Loucy (cell line): ENCODE measurements at regions not wholly inside any gene's neighbourhood (a gene's known extent, or its start where the extent isn't known, plus 50 kb on each side); places are given as distances from the start of the nearest gene placed in this dataset.

Experiments used
- H2AFZ ChIP-seq: fragments of 200-600 bp; sonication (generic); 2 replicates; pipeline ENCODE4 v1.6.0; 2016; ENCODE audit warnings: antibody characterized with exemption, mild to moderate bottlenecking, low read length, moderate library complexity
- H3F3A ChIP-seq: fragments of 200-600 bp; 2 replicates; pipeline ENCODE4 v1.6.0; 2016; ENCODE audit warnings: antibody characterized with exemption, low read depth, mild to moderate bottlenecking
- H3K27me3 ChIP-seq: fragments of 200-600 bp; sonication (generic); 2 replicates; pipeline ENCODE4 v1.6.1; 2014; ENCODE audit warnings: low read length, mild to moderate bottlenecking; ENCODE audit not compliant: insufficient read depth, poor library complexity, severe bottlenecking
- H3K36me3 ChIP-seq: fragments of 200-600 bp; sonication (generic); 2 replicates; pipeline ENCODE4 v1.6.1; 2016; ENCODE audit warnings: low read length; ENCODE audit not compliant: insufficient read depth
- H3K4me1 ChIP-seq: fragments of 200-600 bp; sonication (generic); 2 replicates; pipeline ENCODE4 v1.5.1; 2014; ENCODE audit warnings: low read length, mild to moderate bottlenecking; ENCODE audit not compliant: insufficient read depth, poor library complexity, severe bottlenecking
- H3K4me2 ChIP-seq: fragments of 200-600 bp; sonication (generic); 2 replicates; pipeline ENCODE4 v1.6.0; 2014; ENCODE audit warnings: antibody characterized with exemption, low read length, low read depth, mild to moderate bottlenecking; ENCODE audit not compliant: poor library complexity, severe bottlenecking
- H3K4me3 ChIP-seq: fragments of 200-600 bp; sonication (generic); 2 replicates; pipeline ENCODE4 v1.5.1; 2014; ENCODE audit warnings: low read length, mild to moderate bottlenecking, mixed read lengths; ENCODE audit not compliant: poor library complexity, severe bottlenecking
- H3K79me2 ChIP-seq: fragments of 200-600 bp; sonication (generic); 2 replicates; pipeline ENCODE4 v1.6.1; 2014; ENCODE audit warnings: low read length; ENCODE audit not compliant: insufficient read depth
- H3K9ac ChIP-seq: fragments of 200-600 bp; sonication (generic); 2 replicates; pipeline ENCODE4 v1.6.0; 2014; ENCODE audit warnings: mild to moderate bottlenecking, low read depth, low read length, moderate library complexity; ENCODE audit not compliant: poor library complexity, severe bottlenecking
- H3K9me2 ChIP-seq: fragments of 200-600 bp; sonication (generic); replicated peaks from 2 replicates; pipeline ENCODE4 v1.6.1; 2016; ENCODE audit warnings: low read depth, low read length, mixed read lengths
- H3K9me3 ChIP-seq: fragments of 200-600 bp; sonication (generic); 2 replicates; pipeline ENCODE4 v1.6.1; 2014; ENCODE audit warnings: mild to moderate bottlenecking, antibody characterized with exemption, low read length, low read depth; ENCODE audit not compliant: insufficient read depth
- H4K20me1 ChIP-seq: fragments of 200-600 bp; sonication (generic); 2 replicates; pipeline ENCODE4 v1.6.0; 2014; ENCODE audit warnings: antibody characterized with exemption, low read length, mild to moderate bottlenecking; ENCODE audit not compliant: insufficient read depth, poor library complexity, severe bottlenecking
- EZH2phosphoT487 ChIP-seq: fragments of 200-600 bp; IDR thresholded peaks from 2 replicates; pipeline ENCODE4 v1.6.1; 2018; ENCODE audit warnings: antibody characterized with exemption, mild to moderate bottlenecking, moderate library complexity, borderline replicate concordance
- TF ChIP-seq, protein P1 (sequence below): fragments of 200-600 bp; sonication (generic); conservative IDR thresholded peaks from 2 replicates; pipeline ENCODE4 v1.5.1; 2014; ENCODE audit warnings: mild to moderate bottlenecking, antibody characterized with exemption, low read length

DNA sequence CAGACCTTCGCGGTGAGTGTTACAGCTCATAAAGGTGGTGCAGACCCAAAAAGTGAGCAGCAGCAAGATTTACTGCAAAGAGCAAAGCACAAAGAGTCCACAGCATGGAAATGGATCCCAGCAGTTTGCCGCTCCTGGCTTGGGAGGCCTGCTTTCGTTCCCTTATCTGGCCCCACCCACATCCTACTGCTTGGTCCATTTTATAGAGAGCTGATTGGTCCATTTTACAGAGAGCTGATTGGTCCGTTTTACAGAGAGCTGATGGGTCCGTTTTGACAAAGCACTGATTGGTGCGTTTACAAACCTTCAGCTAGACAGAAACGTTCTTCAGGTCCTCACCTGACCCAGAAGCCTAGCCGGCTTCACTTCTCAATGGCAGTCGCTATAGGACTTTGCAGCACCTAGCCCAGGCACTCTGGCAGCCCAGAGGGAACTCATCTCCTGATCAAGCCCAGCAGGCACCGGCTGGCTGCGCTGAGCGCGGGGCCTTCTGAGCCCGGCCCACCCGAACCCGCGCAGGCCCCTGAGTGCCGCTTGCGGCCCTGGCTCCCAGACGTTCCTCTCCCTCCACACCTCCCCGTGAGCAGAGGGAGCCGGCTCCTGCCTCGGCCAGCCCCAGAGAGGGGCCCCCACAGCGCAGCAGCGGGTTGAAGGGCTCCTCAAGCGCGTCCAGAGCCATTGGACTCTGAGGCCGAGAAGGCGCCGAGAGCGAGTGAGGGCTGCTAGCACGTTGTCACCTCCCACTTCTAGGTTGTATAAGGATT is 200.3 kb downstream of the LMO4 start:
- no peak overlapping the region for H3K4me3 ChIP-seq
- H3K4me1 ChIP-seq: no peaks in the 10 kb centered on the region
- H2AFZ ChIP-seq: no peak overlapping the region
- no peak for TF ChIP-seq EZH2phosphoT487
- TF ChIP-seq, protein P1, sequence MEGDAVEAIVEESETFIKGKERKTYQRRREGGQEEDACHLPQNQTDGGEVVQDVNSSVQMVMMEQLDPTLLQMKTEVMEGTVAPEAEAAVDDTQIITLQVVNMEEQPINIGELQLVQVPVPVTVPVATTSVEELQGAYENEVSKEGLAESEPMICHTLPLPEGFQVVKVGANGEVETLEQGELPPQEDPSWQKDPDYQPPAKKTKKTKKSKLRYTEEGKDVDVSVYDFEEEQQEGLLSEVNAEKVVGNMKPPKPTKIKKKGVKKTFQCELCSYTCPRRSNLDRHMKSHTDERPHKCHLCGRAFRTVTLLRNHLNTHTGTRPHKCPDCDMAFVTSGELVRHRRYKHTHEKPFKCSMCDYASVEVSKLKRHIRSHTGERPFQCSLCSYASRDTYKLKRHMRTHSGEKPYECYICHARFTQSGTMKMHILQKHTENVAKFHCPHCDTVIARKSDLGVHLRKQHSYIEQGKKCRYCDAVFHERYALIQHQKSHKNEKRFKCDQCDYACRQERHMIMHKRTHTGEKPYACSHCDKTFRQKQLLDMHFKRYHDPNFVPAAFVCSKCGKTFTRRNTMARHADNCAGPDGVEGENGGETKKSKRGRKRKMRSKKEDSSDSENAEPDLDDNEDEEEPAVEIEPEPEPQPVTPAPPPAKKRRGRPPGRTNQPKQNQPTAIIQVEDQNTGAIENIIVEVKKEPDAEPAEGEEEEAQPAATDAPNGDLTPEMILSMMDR: no peak
- H3K9me3 ChIP-seq: no peaks in the 10 kb centered on the region
- H3F3A ChIP-seq: no peaks in the 10 kb centered on the region
- no peaks in the 10 kb centered on the region for H3K9me2 ChIP-seq
- H3K4me2 ChIP-seq: no peak overlapping the region
- H3K9ac ChIP-seq: no peak overlapping the region
- no peaks in the 10 kb centered on the region for H3K27me3 ChIP-seq
- no peaks in the 10 kb centered on the region for H4K20me1 ChIP-seq
- H3K79me2 ChIP-seq: no peaks in the 10 kb centered on the region
- no peaks in the 10 kb centered on the region for H3K36me3 ChIP-seq

DNA sequence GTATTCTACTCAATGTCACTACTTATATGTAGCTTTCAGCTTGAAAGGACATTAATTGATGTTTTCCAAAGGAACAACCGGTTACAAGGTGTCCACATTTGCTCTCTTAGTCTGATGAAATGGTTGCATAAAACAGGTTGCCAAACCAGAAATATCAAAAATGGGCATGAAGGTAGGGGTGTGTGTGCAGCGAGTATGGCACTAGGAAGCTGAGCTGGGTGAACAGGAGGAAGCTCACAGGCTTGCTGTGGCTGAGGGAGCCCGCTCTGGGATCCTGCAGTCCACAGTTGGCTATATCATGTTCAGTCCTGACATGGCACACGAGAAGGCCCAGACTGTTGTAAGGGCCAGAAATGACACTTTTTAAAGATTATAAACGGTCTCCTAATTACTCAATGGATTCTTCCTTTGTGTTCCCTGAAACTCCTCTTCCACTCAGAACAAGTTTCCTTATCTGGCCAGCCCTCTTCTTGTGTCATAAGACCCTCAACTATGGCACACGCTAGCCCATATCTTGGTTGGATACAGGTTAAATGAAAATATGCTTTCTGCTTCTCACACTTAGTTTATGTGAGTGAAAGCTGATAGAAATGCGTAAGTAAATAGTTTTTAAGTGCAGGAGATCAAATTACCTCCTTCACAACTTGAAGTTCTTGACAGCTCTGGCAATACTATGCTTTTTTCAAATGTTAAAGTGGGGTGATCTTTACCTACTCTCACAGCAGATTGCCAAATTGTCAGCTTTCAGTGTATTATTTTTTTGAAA is 201.5 kb downstream of the LMO4 start:
- no peaks in the 10 kb centered on the region for H3K9me2 ChIP-seq

DNA sequence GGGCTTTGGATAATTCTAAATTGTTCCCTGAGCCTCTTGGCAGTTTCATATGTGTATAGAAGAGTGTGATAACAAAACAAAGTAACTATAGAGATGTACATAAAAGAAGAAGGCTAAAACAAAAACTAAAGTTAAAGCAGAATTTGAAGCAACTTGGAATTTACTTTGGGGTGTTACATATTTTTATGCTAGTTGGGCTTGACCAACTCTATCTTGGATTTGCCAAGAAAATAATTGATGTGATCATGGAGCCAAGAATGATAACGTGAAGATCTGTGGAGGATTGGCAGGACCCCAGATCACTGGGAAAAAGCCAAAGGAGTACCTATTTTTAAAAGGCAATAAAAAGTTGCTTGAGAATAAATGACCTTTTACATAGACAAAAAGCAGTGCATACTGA is 206.9 kb downstream of the LMO4 start:
- H2AFZ ChIP-seq: no peak overlapping the region
- H3K9me2 ChIP-seq: no peaks in the 10 kb centered on the region
- no peaks in the 10 kb centered on the region for H4K20me1 ChIP-seq
- no peak overlapping the region for H3K4me2 ChIP-seq
- no peak for TF ChIP-seq EZH2phosphoT487
- TF ChIP-seq, protein P1: no peak
- H3K36me3 ChIP-seq: no peaks in the 10 kb centered on the region
- no peaks in the 10 kb centered on the region for H3K9me3 ChIP-seq
- H3K4me1 ChIP-seq: no peaks in the 10 kb centered on the region
- H3K4me3 ChIP-seq: no peak overlapping the region
- no peak overlapping the region for H3K9ac ChIP-seq
- no peaks in the 10 kb centered on the region for H3K27me3 ChIP-seq
- H3K79me2 ChIP-seq: no peaks in the 10 kb centered on the region
- H3F3A ChIP-seq: no peaks in the 10 kb centered on the region

More for the DNA sequence above, 201.5 kb downstream of the LMO4 start:
- no peak overlapping the region for H3K9ac ChIP-seq
- no peak for TF ChIP-seq EZH2phosphoT487
- TF ChIP-seq, protein P1: no peak
- no peaks in the 10 kb centered on the region for H3K27me3 ChIP-seq
- H3K79me2 ChIP-seq: no peaks in the 10 kb centered on the region
- H3K9me3 ChIP-seq: no peaks in the 10 kb centered on the region
- no peak overlapping the region for H3K4me3 ChIP-seq
- H3F3A ChIP-seq: no peaks in the 10 kb centered on the region
- no peaks in the 10 kb centered on the region for H3K4me1 ChIP-seq
- no peak overlapping the region for H3K4me2 ChIP-seq
- H3K36me3 ChIP-seq: no peaks in the 10 kb centered on the region
- no peaks in the 10 kb centered on the region for H4K20me1 ChIP-seq
- no peak overlapping the region for H2AFZ ChIP-seq
